Fibroblast of gingiva (primary cell): ENCODE measurements at regions not wholly inside any gene's neighbourhood (a gene's known extent, or its start where the extent isn't known, plus 50 kb on each side); places are given as distances from the start of the nearest gene placed in this dataset.

Experiments
- DNase-seq: peaks from one replicate; pipeline ENCODE4 v3.0.0-alpha.2; 2011; ENCODE audit warnings: low read depth

- DNase-seq = peak; percentile 73
Observed at GRCh38 chr5:56545016-56545415, 270.3 kb upstream of the MAP3K1 start.

GRCh38 chr5:56543441-56544388 lies 271.6 kb upstream of the MAP3K1 start:
- DNase-seq = no peak

GRCh38 chr5:56540266-56540665 lies 275.1 kb upstream of the MAP3K1 start:
- no peak for DNase-seq

GRCh38 chr5:56538580-56538979 lies 276.8 kb upstream of the MAP3K1 start:
- no peak for DNase-seq

- no peak for DNase-seq
Observed at GRCh38 chr5:56535347-56535746, 280.0 kb upstream of the MAP3K1 start.

GRCh38 chr5:56534102-56534829 lies 281.1 kb upstream of the MAP3K1 start:
- DNase-seq = no peak

GRCh38 chr5:56532466-56532865 lies 282.9 kb upstream of the MAP3K1 start:
- no peak for DNase-seq

- DNase-seq = no peak
Observed at GRCh38 chr5:56530626-56531138, 284.7 kb upstream of the MAP3K1 start.

GRCh38 chr5:56529666-56530430 lies 285.5 kb upstream of the MAP3K1 start:
- DNase-seq = peak; percentile 29

GRCh38 chr5:56527174-56527573 lies 288.2 kb upstream of the MAP3K1 start:
- no peak for DNase-seq

GRCh38 chr5:56525113-56525512 lies 290.2 kb upstream of the MAP3K1 start:
- no peak for DNase-seq

- DNase-seq = no peak
Observed at GRCh38 chr5:56523790-56524575, 290.9 kb upstream of the ANKRD55 start.

GRCh38 chr5:56522960-56523359 lies 289.8 kb upstream of the ANKRD55 start:
- DNase-seq = peak; percentile 42

- DNase-seq = no peak
Observed at GRCh38 chr5:56522169-56522568, 289.0 kb upstream of the ANKRD55 start.

GRCh38 chr5:56520986-56521730 lies 288.0 kb upstream of the ANKRD55 start:
- no peak for DNase-seq

- no peak for DNase-seq
Observed at GRCh38 chr5:56518820-56519219, 285.7 kb upstream of the ANKRD55 start.

GRCh38 chr5:56517011-56517416 lies 283.9 kb upstream of the ANKRD55 start:
- DNase-seq = no peak

- DNase-seq = no peak
Observed at GRCh38 chr5:56516441-56516840, 283.3 kb upstream of the ANKRD55 start.

GRCh38 chr5:56516035-56516434 lies 282.9 kb upstream of the ANKRD55 start:
- DNase-seq = no peak

GRCh38 chr5:56515011-56515410 lies 281.9 kb upstream of the ANKRD55 start:
- no peak for DNase-seq

- no peak for DNase-seq
Observed at GRCh38 chr5:56514245-56514644, 281.1 kb upstream of the ANKRD55 start.
